GM04503 (cell line): ENCODE measurements at regions not wholly inside any gene's neighbourhood (a gene's known extent, or its start where the extent isn't known, plus 50 kb on each side); places are given as distances from the start of the nearest gene placed in this dataset.
A peak's percentile ranks its signal among the peaks of the same experiment; 100 is the strongest.
"Not testable (repeated sequence)": the region's sequence is repeated elsewhere in the genome, so short reads cannot be mapped to it uniquely, and the experiment has no call there.

Source experiments
- DNase-seq: peaks from one replicate; pipeline ENCODE4 v3.0.0-alpha.2; 2012; ENCODE audit warnings: low read depth

DNA sequence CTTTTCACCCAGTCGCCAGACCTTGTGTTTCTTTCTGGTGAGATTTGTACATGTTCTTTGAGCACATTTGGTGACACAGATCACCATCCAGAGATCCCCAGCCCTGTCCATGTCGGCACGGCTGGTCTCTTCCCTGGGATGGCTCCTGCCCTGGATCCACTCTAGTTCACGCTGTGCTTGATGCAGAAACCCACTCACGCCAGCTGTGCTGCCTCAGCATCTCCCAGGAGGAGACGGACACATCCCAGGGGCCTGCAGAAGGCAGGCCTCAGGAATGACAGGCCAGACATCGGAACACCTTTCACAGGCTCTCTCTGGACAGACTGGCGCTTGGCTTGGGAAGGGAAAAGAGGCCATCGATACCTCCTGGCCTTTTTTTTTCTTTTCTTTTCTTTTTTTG, 203.6 kb downstream of the ACKR3 start:
- DNase-seq: no peak

DNA sequence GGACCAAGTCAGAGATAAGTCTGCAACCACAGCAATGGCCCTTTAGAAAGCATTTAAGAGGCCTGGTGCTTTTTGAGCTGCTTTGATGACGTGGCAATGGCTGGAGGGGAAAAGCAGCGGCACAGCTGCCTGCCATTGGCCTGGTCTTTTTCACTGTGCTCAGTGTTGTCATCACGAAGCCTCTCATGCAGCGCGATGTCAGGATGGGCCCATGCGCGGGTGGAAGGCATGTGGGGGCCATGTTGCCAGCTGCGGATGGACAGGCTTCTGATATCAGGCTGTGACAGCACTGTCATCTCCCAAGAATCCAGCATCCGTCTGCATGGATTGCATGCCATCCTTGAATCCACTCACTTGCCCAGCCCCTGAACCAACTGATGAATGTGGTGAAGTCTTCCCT, 204.5 kb downstream of the ACKR3 start:
- no peak for DNase-seq

GRCh38 chr2:236775511-236775910, 205.9 kb downstream of the ACKR3 start:
- DNase-seq: no peak

- no peak for DNase-seq
Observed at GRCh38 chr2:236776206-236776605, 206.6 kb downstream of the ACKR3 start.

GRCh38 chr2:236776695-236777251, 207.1 kb downstream of the ACKR3 start:
- DNase-seq: peak; percentile 55

DNA sequence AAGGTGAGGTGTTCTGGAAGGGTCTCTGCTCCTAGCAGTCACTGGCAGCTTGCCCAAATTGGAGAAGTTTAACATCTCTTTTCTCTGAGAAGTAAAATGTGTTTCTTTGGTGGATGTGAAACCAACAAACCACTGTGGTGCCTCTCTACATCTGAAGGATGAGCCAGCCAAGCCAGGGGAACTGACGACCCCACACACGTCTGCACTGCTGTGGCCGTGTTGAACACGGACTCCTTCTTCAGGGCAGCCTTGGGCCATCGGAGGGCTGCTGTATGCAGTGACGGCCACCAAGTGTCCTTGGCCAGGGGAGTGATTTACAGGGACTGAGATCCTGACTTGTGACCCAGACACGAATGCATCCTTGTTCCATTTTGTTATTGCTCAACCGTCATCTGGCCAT, 207.8 kb downstream of the ACKR3 start:
- no peak for DNase-seq

GRCh38 chr2:236781933-236782816, 212.6 kb downstream of the ACKR3 start:
- DNase-seq: no peak

DNA sequence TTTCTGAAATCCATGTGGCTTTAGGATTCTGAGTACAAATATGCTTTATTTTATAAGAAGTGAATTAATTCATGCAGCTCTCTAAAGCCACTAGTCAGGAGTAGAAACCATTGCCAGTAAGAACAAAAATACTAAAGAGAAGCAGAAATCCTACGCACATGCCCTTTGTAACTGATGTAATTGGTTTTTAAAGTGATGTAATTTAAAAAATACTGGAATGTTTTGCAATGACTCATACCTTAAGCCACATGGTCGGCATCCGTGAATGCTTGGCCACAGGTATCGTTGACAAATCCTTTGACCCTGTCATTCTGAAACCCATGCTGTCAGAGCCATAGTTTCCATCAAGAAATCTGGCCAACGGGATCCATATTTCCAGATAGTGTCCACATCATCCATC, 213.3 kb downstream of the ACKR3 start:
- DNase-seq: no peak

- no peak for DNase-seq
Observed at GRCh38 chr2:236783417-236784020, 213.9 kb downstream of the ACKR3 start.

- DNase-seq: no peak
Observed at GRCh38 chr2:236785611-236786057, 216.0 kb downstream of the ACKR3 start.

- DNase-seq: no peak
Observed at GRCh38 chr2:236786751-236787150, 217.1 kb downstream of the ACKR3 start.

DNA sequence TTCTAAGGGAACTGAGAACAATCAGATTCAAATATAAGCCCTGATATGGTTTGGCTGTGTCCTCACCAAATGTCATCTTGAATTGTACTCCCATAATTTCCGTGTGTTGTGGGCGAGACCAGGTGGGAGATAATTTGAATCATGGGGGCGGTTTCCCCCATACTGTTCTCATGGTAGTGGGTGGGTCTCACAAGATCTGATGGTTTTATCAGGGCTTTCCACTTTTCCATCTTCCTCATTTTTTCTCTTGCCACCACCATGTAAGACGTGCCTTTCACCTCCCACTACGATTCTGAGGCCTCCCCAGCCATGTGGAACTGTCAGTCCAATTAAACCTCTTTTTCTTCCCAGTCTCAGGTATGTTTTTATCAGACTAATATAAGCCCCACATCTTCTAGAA, 217.8 kb downstream of the ACKR3 start:
- not testable (repeated sequence) for DNase-seq

GRCh38 chr2:236787885-236788284, 218.3 kb downstream of the ACKR3 start:
- no peak for DNase-seq

DNA sequence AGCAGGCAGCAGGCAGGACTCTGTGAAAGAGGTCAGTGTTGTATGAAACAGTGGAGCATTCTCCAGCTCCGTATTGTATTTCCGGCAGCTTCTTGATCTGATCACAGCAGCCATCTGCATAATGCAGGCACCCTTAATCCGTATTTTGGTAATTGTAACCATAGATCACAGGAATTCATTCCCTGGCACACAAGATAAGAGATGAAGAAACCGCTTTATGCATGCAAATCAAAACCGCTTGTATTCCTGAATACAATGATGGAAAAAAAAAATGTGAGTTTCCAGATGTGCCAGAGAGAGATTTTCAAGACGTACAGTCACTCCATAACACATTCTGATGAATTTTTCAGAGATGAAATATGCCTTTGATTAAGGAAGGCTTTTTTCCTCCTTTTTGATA, 221.3 kb downstream of the ACKR3 start:
- no peak for DNase-seq

GRCh38 chr2:236793023-236794011, 223.7 kb downstream of the ACKR3 start:
- no peak for DNase-seq

GRCh38 chr2:236794176-236794957, 224.7 kb downstream of the ACKR3 start:
- DNase-seq: no peak

DNA sequence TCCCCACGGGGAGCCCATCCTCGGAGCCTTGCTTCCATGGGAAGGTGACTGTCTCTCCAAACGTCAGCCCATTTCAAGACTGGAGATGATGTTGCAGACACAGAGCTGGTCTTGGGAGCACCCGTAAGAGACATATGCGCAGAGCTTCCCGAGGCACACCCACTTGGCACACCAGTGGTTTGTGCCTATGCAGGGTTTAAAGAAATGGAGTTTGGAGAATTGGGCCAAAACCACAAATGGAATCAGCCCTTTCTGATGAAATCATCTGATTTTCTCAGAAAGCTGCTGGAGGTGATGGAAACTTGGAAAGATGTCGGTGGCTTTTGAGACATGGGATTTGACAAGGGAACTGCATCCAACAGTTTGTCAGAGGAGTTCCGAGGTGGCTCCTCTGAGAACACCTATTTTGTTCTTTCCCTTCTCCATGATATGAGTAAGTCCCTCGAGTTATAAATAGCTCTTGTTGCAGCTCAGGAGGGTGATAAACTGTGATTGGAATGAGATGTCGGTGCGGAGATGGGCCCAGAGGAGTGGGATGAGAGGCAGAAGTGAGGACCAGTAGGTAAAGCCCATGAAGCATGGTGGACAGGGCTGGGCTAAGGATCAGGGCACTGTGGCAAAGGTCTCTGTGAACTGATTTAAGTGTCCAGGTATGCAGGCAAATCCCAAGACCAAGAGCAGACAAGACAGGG, 225.7 kb downstream of the ACKR3 start:
- DNase-seq: no peak

- no peak for DNase-seq
Observed at GRCh38 chr2:236795861-236796219, 226.2 kb downstream of the ACKR3 start.

DNA sequence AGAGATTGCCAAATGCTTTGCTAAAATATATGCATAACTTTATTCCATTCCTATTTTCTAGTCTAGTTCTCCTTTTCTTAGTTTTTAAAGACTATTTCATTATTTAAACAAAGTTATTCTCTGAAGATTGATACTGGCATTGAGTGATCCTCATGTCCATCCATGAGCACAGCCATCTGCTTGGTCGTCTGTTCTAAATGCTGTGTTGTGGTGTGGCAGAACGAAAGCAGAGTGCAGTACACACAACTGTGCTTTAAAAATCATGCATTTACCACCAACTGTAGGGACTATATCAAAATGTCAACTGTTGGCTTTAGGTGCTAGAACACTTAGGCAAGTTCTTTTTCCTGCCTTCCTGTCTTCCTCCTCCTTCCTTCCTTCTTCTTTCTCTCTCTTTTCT, 226.6 kb downstream of the ACKR3 start:
- no peak for DNase-seq

DNA sequence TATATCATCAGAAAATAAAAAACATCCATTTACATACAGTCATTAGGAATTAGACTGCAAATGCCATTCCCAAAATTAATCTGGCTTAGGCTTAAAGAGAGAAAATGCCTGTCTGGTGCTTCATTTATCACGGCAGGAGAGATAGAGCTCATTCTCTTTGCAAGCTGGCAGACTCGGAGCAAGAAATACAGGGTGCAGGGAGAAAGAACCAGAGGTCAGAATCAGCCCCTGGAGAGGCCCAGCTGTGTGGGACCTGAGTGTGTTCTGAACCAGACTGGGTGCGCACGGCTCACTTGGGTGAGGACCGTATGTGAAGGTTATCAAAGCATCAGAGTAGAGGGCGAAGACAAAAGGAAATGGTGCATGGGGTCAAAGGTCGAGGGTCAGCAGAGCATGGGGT, 227.8 kb downstream of the ACKR3 start:
- DNase-seq: no peak

DNA sequence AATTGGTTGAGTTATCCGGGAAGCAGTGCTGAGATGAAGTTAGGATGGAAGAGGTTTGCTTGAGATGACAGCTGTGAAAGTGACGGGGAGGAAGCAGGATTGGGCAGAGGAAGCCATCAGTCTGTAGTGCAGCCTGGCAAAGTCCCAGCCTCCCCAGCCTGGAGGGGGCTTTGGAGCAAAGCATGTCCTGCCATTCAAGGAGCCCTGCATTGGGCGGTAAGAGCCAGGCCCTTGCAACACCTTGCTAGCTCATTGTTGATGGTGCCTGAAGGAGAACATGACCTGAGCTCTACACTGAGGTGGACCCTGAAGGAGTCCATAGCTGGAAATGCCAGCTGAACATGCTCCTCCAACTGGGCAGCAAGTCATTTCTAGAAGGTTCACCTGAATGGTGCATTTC, 228.9 kb downstream of the ACKR3 start:
- no peak for DNase-seq
